Fibroblast of lung (primary cell): ENCODE measurements at regions not wholly inside any gene's neighbourhood (a gene's known extent, or its start where the extent isn't known, plus 50 kb on each side); places are given as distances from the start of the nearest gene placed in this dataset.

Experiments
- DNase-seq, 2 donors: peaks; one replicate each; pipeline versions ENCODE4 v3.0.0 to v3.0.0-alpha.2; 2010; ENCODE audit warnings: low read depth in 2 of 2
- H2AFZ ChIP-seq: 2 replicates; pipeline ENCODE4 v1.5.1; 2012; ENCODE audit warnings: low read length, control low read depth, inconsistent platforms
- H3K27ac ChIP-seq: 2 replicates; pipeline ENCODE4 v1.5.1; 2011; ENCODE audit warnings: low read length, control low read depth; ENCODE audit not compliant: insufficient read depth
- H3K27me3 ChIP-seq: 2 replicates; pipeline ENCODE4 v1.5.1; 2011; ENCODE audit warnings: mild to moderate bottlenecking, low read length; ENCODE audit not compliant: control insufficient read depth, insufficient read depth
- H3K36me3 ChIP-seq: 2 replicates; pipeline ENCODE4 v1.5.1; 2011; ENCODE audit warnings: low read length; ENCODE audit not compliant: control insufficient read depth, insufficient read depth
- H3K4me1 ChIP-seq: 2 replicates; pipeline ENCODE4 v1.5.1; 2011; ENCODE audit warnings: low read length; ENCODE audit not compliant: control insufficient read depth, insufficient read depth; ENCODE audit errors: extremely low read depth
- H3K4me2 ChIP-seq: 2 replicates; pipeline ENCODE4 v1.5.1; 2011; ENCODE audit warnings: low read length, control low read depth; ENCODE audit not compliant: insufficient read depth; ENCODE audit errors: extremely low read depth
- H3K4me3 ChIP-seq, 4 experiments: fragments of 200-600 bp in 1 of 4; sonication (generic) in 1 of 4; replicated peaks in 1 of 4; 2 replicates each; pipeline ENCODE4 v1.5.1; 2011 to 2016; ENCODE audit warnings: low read length in 4 of 4, low read depth in 3 of 4, mild to moderate bottlenecking in 3 of 4, control low read depth in 2 of 4, inconsistent platforms in 1 of 4, mixed read lengths in 1 of 4; ENCODE audit not compliant: insufficient read depth in 1 of 4; ENCODE audit errors: control extremely low read depth in 1 of 4
- H3K79me2 ChIP-seq: 2 replicates; pipeline ENCODE4 v1.5.1; 2012; ENCODE audit warnings: mild to moderate bottlenecking, low read length, inconsistent platforms; ENCODE audit not compliant: control insufficient read depth, insufficient read depth
- H3K9ac ChIP-seq: 2 replicates; pipeline ENCODE4 v1.5.1; 2011; ENCODE audit warnings: mild to moderate bottlenecking, low read length, control low read depth; ENCODE audit not compliant: insufficient read depth
- H3K9me3 ChIP-seq: 2 replicates; pipeline ENCODE4 v1.5.1; 2012; ENCODE audit warnings: low read depth, low read length; ENCODE audit not compliant: control insufficient read depth, insufficient read depth
- H4K20me1 ChIP-seq: 2 replicates; pipeline ENCODE4 v1.5.1; 2011; ENCODE audit warnings: low read length; ENCODE audit not compliant: control insufficient read depth, insufficient read depth; ENCODE audit errors: extremely low read depth
- CTCF ChIP-seq, 2 donors: IDR thresholded peaks in 1 of 2; conservative IDR thresholded peaks in 1 of 2; 1 replicate in 1 of 2; 2 replicates in 1 of 2; pipeline ENCODE4 v1.5.1; 2011 to 2012; ENCODE audit warnings: low read length in 2 of 2, control low read depth in 1 of 2, inconsistent platforms in 1 of 2, low read depth in 1 of 2, mild to moderate bottlenecking in 1 of 2
- EZH2 ChIP-seq: IDR thresholded peaks from 2 replicates; pipeline ENCODE4 v1.5.1; 2012; ENCODE audit warnings: low read length, control low read depth, mild to moderate bottlenecking; ENCODE audit errors: missing control alignments

DNA sequence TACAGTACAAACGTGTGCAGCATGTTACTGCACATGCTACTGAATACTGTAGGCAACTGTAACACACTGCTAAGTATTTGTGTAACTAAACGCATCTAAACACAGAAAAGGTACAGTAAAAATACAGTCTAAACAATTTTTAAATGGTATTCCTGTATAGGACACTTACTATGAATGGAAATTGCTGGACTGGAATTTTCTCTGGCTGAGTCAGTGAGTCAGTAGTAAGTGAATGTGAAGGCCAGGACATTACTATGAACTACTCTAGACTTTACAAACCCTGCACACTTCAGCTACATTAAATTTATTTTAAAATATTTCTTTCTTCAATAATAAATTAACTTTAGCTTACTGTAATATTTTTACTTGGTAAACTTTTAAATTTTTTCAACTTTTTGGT is 225.0 kb upstream of the TENT5A start:
- H3K79me2 ChIP-seq = no peaks in the 10 kb centered on the region
- H3K4me2 ChIP-seq = no peak overlapping the region
- H2AFZ ChIP-seq = no peak overlapping the region
- TF ChIP-seq EZH2 = no peak
- TF ChIP-seq CTCF (conservative IDR thresholded peaks at IDR 0.05 in 1 of 2, IDR thresholded peaks at IDR 0.05 in 1 of 2; ENCODE audit: low read depth in 1 of 2, low read length in 2 of 2) = no peak
- H3K9me3 ChIP-seq = no peaks in the 10 kb centered on the region
- no peak overlapping the region for H3K27ac ChIP-seq
- no peaks in the 10 kb centered on the region for H3K4me1 ChIP-seq
- peak; percentile 36 to 70 for DNase-seq
- no peaks in the 10 kb centered on the region for H4K20me1 ChIP-seq
- no peak overlapping the region for H3K9ac ChIP-seq
- H3K36me3 ChIP-seq = no peaks in the 10 kb centered on the region
- H3K27me3 ChIP-seq = no peaks in the 10 kb centered on the region
- H3K4me3 ChIP-seq = no peak overlapping the region

DNA sequence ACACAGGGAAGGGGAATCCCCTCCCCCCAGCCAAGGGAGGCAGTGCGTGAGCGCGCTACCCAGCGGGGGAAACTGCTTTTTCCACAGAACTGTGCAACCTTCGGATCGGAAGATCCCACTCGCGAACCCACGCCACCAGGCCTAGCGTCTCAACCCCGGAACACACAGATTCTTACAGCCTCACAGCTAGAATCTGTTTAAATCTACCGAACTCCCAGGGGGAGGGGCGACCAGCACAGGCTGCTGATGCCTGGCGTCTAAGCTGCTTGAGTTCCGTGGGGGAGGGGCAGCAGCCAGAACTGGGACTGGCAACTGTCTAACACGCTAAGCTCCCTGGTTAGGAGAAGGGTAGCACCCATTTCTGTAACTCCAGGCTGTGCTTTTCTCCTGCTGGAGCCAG is 217.3 kb upstream of the TENT5A start:
- no peaks in the 10 kb centered on the region for H3K4me1 ChIP-seq
- H2AFZ ChIP-seq = no peak overlapping the region
- no peaks in the 10 kb centered on the region for H3K36me3 ChIP-seq
- no peaks in the 10 kb centered on the region for H3K9me3 ChIP-seq
- no peaks in the 10 kb centered on the region for H3K79me2 ChIP-seq
- TF ChIP-seq CTCF (conservative IDR thresholded peaks at IDR 0.05 in 1 of 2, IDR thresholded peaks at IDR 0.05 in 1 of 2; ENCODE audit: low read depth in 1 of 2, low read length in 2 of 2) = no peak
- no peak for TF ChIP-seq EZH2
- H3K9ac ChIP-seq = no peak overlapping the region
- H3K4me3 ChIP-seq = no peak overlapping the region
- H4K20me1 ChIP-seq = no peaks in the 10 kb centered on the region
- no peak for DNase-seq
- no peak overlapping the region for H3K27ac ChIP-seq
- H3K27me3 ChIP-seq = no peaks in the 10 kb centered on the region
- no peak overlapping the region for H3K4me2 ChIP-seq

GRCh38 chr6:81969011-81969410 is 216.5 kb upstream of the TENT5A start:
- no peak overlapping the region for H3K4me3 ChIP-seq
- no peaks in the 10 kb centered on the region for H3K4me1 ChIP-seq
- no peaks in the 10 kb centered on the region for H3K27me3 ChIP-seq
- no peak overlapping the region for H3K9ac ChIP-seq
- no peaks in the 10 kb centered on the region for H4K20me1 ChIP-seq
- H3K36me3 ChIP-seq = no peaks in the 10 kb centered on the region
- no peak for DNase-seq
- no peak for TF ChIP-seq EZH2
- no peak for TF ChIP-seq CTCF (conservative IDR thresholded peaks at IDR 0.05 in 1 of 2, IDR thresholded peaks at IDR 0.05 in 1 of 2; ENCODE audit: low read depth in 1 of 2, low read length in 2 of 2)
- H3K79me2 ChIP-seq = no peaks in the 10 kb centered on the region
- H3K27ac ChIP-seq = no peak overlapping the region
- no peak overlapping the region for H2AFZ ChIP-seq
- H3K4me2 ChIP-seq = no peak overlapping the region
- no peaks in the 10 kb centered on the region for H3K9me3 ChIP-seq
